ENCODE measurements at regions not wholly inside any gene's neighbourhood (a gene's known extent, or its start where the extent isn't known, plus 50 kb on each side); places are given as distances from the start of the nearest gene placed in this dataset.

DNA sequence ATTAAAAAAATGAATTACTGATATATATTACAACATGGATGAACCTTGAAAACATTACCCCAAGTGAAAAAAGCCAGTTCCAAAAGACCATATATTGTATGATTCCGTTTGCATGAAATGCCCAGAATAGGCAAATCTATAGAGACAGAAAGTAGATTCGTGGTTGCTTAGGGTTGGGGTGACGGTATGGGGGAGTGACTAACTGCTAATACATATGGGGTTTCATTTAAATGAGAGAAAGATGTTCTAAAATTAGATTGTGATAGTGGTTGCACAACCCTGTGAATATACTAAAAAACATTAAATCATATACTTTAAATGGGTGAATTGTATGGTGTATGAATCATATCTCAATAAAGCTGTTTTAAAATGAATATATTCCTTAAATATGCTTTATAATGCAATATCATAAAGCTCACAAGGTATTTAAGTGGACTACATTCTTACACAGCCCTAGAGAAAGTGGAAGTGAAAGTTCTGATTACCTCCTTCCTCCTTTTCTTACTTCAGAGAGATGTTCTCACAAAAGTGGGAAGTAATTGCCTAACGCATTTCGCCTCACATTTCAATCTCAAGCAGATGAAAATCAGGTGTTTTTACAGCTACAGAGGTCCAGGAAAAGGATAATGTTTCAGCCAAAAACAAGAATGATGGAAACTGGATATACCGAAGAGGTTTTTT is 142.7 kb upstream of the GNAO1 start:
- TF ChIP-seq YY1 (IDR thresholded peaks at IDR 0.05; ENCODE audit: low read depth) (no peak), CEBPB (IDR thresholded peaks at IDR 0.05) (no peak), RAD21 (IDR thresholded peaks at IDR 0.05; ENCODE audit: low read depth) (no peak), TAF1 (IDR thresholded peaks at IDR 0.05; ENCODE audit: low read depth) (no peak), EGR1 (IDR thresholded peaks at IDR 0.05) (no peak), EP300 (IDR thresholded peaks at IDR 0.05; ENCODE audit: borderline replicate concordance) (no peak), CREB1 (IDR thresholded peaks at IDR 0.05; ENCODE audit: low read depth) (no peak), FOXM1 (IDR thresholded peaks at IDR 0.05; ENCODE audit: borderline replicate concordance, low read depth) (no peak)
- TF ChIP-seq, protein P1, sequence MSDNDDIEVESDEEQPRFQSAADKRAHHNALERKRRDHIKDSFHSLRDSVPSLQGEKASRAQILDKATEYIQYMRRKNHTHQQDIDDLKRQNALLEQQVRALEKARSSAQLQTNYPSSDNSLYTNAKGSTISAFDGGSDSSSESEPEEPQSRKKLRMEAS (IDR thresholded peaks at IDR 0.05), result no peak
- TF ChIP-seq, protein P2, sequence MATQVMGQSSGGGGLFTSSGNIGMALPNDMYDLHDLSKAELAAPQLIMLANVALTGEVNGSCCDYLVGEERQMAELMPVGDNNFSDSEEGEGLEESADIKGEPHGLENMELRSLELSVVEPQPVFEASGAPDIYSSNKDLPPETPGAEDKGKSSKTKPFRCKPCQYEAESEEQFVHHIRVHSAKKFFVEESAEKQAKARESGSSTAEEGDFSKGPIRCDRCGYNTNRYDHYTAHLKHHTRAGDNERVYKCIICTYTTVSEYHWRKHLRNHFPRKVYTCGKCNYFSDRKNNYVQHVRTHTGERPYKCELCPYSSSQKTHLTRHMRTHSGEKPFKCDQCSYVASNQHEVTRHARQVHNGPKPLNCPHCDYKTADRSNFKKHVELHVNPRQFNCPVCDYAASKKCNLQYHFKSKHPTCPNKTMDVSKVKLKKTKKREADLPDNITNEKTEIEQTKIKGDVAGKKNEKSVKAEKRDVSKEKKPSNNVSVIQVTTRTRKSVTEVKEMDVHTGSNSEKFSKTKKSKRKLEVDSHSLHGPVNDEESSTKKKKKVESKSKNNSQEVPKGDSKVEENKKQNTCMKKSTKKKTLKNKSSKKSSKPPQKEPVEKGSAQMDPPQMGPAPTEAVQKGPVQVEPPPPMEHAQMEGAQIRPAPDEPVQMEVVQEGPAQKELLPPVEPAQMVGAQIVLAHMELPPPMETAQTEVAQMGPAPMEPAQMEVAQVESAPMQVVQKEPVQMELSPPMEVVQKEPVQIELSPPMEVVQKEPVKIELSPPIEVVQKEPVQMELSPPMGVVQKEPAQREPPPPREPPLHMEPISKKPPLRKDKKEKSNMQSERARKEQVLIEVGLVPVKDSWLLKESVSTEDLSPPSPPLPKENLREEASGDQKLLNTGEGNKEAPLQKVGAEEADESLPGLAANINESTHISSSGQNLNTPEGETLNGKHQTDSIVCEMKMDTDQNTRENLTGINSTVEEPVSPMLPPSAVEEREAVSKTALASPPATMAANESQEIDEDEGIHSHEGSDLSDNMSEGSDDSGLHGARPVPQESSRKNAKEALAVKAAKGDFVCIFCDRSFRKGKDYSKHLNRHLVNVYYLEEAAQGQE (IDR thresholded peaks at IDR 0.05; ENCODE audit: low read depth), result no peak
- TF ChIP-seq, protein P3, sequence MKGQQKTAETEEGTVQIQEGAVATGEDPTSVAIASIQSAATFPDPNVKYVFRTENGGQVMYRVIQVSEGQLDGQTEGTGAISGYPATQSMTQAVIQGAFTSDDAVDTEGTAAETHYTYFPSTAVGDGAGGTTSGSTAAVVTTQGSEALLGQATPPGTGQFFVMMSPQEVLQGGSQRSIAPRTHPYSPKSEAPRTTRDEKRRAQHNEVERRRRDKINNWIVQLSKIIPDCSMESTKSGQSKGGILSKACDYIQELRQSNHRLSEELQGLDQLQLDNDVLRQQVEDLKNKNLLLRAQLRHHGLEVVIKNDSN (IDR thresholded peaks at IDR 0.05), result no peak

Measured in Ishikawa (cell line).